ENCODE measurements at regions not wholly inside any gene's neighbourhood (a gene's known extent, or its start where the extent isn't known, plus 50 kb on each side); places are given as distances from the start of the nearest gene placed in this dataset.

DNA sequence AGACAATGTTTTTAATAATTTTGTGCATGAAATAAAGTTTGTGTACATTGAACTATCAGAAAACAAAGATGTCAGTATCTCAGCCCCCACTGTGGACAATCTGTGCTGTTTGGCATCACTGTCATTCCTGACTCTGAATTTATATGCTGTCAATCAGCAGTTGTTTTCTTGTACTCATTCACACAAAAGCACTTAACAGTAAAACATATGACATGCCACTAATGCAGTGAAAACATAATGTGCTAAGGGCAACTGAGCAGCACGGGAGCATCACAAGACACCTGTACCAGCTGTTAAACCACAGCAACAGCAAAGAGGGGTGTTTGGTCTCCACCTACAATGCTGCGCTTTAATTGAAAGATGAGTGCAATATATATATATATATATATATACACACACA is 647.8 kb upstream of the SLC35B3 start:
- POLR2A ChIA-PET, result no interaction called here
- ATAC-seq, result no peak

DNA sequence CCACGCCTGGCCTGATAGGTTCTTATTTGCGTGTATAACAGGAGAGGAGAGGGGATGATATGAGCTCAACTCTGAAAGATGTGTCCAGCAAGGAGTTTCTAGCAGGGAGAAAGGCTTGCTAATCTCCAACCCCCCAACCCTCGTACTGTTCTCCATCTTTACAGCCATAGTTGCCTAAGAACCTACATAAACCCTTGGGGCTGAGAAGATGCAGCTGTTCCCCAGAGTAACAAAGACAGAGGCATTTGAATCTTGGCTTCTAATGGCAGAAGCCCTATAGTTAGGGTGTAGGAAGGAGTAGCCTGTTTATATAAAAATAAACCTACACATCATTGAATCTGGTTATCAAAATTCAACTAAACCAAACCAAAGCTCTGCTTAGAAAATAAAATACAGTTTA is 631.4 kb upstream of the SLC35B3 start:
- H3K36me3 ChIP-seq (ENCODE audit: control insufficient read depth, insufficient read depth, low read length), result no peaks in the 10 kb centered on the region

More for the DNA sequence above, 647.8 kb upstream of the SLC35B3 start:
- CTCF ChIA-PET, result no interaction called here
- no TSS peak for BruUV-seq (replicated peaks)
- no peaks in the 10 kb centered on the region for H3K36me3 ChIP-seq (ENCODE audit: control insufficient read depth, insufficient read depth, low read length)
- H3K27me3 ChIP-seq (ENCODE audit: control insufficient read depth, insufficient read depth, low read length), result no peaks in the 10 kb centered on the region
- no peaks in the 10 kb centered on the region for H3K9me3 ChIP-seq (ENCODE audit: control insufficient read depth, insufficient read depth, low read depth, low read length)
- H3K4me1 ChIP-seq (ENCODE audit: control insufficient read depth, insufficient read depth, low read length), result no peaks in the 10 kb centered on the region
- in situ Hi-C loops (cut with HindIII; ENCODE audit: low pct_unique_long_range_greater_than_20kb, low sequenced_read_pairs) (no loop called here), intact Hi-C loops (cut with micrococcal nuclease; ENCODE audit: unreplicated experiment) (no loop called here)
- H3K4me3 ChIP-seq (ENCODE audit: low read depth in 2 of 2, low read length in 2 of 2), result no peak overlapping the region
- H3K27ac ChIP-seq (ENCODE audit: low read length), result no peak overlapping the region
- TF ChIP-seq, protein P1, sequence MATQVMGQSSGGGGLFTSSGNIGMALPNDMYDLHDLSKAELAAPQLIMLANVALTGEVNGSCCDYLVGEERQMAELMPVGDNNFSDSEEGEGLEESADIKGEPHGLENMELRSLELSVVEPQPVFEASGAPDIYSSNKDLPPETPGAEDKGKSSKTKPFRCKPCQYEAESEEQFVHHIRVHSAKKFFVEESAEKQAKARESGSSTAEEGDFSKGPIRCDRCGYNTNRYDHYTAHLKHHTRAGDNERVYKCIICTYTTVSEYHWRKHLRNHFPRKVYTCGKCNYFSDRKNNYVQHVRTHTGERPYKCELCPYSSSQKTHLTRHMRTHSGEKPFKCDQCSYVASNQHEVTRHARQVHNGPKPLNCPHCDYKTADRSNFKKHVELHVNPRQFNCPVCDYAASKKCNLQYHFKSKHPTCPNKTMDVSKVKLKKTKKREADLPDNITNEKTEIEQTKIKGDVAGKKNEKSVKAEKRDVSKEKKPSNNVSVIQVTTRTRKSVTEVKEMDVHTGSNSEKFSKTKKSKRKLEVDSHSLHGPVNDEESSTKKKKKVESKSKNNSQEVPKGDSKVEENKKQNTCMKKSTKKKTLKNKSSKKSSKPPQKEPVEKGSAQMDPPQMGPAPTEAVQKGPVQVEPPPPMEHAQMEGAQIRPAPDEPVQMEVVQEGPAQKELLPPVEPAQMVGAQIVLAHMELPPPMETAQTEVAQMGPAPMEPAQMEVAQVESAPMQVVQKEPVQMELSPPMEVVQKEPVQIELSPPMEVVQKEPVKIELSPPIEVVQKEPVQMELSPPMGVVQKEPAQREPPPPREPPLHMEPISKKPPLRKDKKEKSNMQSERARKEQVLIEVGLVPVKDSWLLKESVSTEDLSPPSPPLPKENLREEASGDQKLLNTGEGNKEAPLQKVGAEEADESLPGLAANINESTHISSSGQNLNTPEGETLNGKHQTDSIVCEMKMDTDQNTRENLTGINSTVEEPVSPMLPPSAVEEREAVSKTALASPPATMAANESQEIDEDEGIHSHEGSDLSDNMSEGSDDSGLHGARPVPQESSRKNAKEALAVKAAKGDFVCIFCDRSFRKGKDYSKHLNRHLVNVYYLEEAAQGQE (IDR thresholded peaks at IDR 0.05; ENCODE audit: insufficient read depth in 1 of 2, low read depth in 2 of 2, low read length in 1 of 2), result no peak
- TF ChIP-seq TCF7L2 (IDR thresholded peaks at IDR 0.05; ENCODE audit: low read depth, low read length), result no peak
- TF ChIP-seq SIN3A (IDR thresholded peaks at IDR 0.05; ENCODE audit: borderline replicate concordance, insufficient read depth, low read depth, low read length), result no peak
- TF ChIP-seq POLR2AphosphoS5 (IDR thresholded peaks at IDR 0.05; ENCODE audit: low read depth, low read length), result no peak
- no peak for TF ChIP-seq CTCF (IDR thresholded peaks at IDR 0.05)
- DNase-seq (ENCODE audit: low read depth, low spot score), result no peak

More for the DNA sequence above, 631.4 kb upstream of the SLC35B3 start:
- H3K4me1 ChIP-seq (ENCODE audit: control insufficient read depth, insufficient read depth, low read length), result no peaks in the 10 kb centered on the region
- H3K27me3 ChIP-seq (ENCODE audit: control insufficient read depth, insufficient read depth, low read length), result no peaks in the 10 kb centered on the region
- BruUV-seq (replicated peaks), result no TSS peak
- ATAC-seq (no peak), DNase-seq (ENCODE audit: low read depth, low spot score) (no peak)
- H3K27ac ChIP-seq (ENCODE audit: low read length), result no peak overlapping the region
- CTCF ChIA-PET, result no interaction called here
- TF ChIP-seq POLR2AphosphoS5 (IDR thresholded peaks at IDR 0.05; ENCODE audit: low read depth, low read length), result no peak
- TF ChIP-seq TCF7L2 (IDR thresholded peaks at IDR 0.05; ENCODE audit: low read depth, low read length), result no peak
- no peak for TF ChIP-seq CTCF (IDR thresholded peaks at IDR 0.05)
- no peak for TF ChIP-seq SIN3A (IDR thresholded peaks at IDR 0.05; ENCODE audit: borderline replicate concordance, insufficient read depth, low read depth, low read length)
- TF ChIP-seq, protein P1 (IDR thresholded peaks at IDR 0.05; ENCODE audit: insufficient read depth in 1 of 2, low read depth in 2 of 2, low read length in 1 of 2), result no peak
- no peak overlapping the region for H3K4me3 ChIP-seq (ENCODE audit: low read depth in 2 of 2, low read length in 2 of 2)
- H3K9me3 ChIP-seq (ENCODE audit: control insufficient read depth, insufficient read depth, low read depth, low read length), result no peaks in the 10 kb centered on the region
- POLR2A ChIA-PET, result no interaction called here
- intact Hi-C loops (cut with micrococcal nuclease; ENCODE audit: unreplicated experiment), result no loop called here
- in situ Hi-C loops (cut with HindIII; ENCODE audit: low pct_unique_long_range_greater_than_20kb, low sequenced_read_pairs), result no loop called here

All from Panc1 (cell line).